Smooth muscle cell (in vitro differentiated cells): ENCODE measurements at regions not wholly inside any gene's neighbourhood (a gene's known extent, or its start where the extent isn't known, plus 50 kb on each side); places are given as distances from the start of the nearest gene placed in this dataset.
"Not testable (repeated sequence)": the region's sequence is repeated elsewhere in the genome, so short reads cannot be mapped to it uniquely, and the experiment has no call there.

ENCODE experiments used
- DNase-seq: peaks from one replicate; lab custom pipeline; 2025; ENCODE audit not compliant: unreplicated experiment; lab: John Stamatoyannopoulos, UW
- H2AFZ ChIP-seq: fragments of 200-600 bp; sonication (generic); 2 replicates; pipeline ENCODE4 v1.6.0; 2016; ENCODE audit warnings: antibody characterized with exemption, low read depth, mild to moderate bottlenecking
- H3F3A ChIP-seq: fragments of 200-600 bp; sonication (generic); 2 replicates; pipeline ENCODE4 v1.6.0; 2017; ENCODE audit warnings: antibody characterized with exemption, low read depth
- H3K27ac ChIP-seq: fragments of 200-600 bp; sonication (generic); 2 replicates; pipeline ENCODE4 v1.5.1; 2016; ENCODE audit warnings: low read depth, mild to moderate bottlenecking
- H3K27me3 ChIP-seq: fragments of 200-600 bp; sonication (generic); 2 replicates; pipeline ENCODE4 v1.6.1; 2016; ENCODE audit warnings: low read depth, mild to moderate bottlenecking
- H3K36me3 ChIP-seq: fragments of 200-600 bp; sonication (generic); 2 replicates; pipeline ENCODE4 v1.5.1; 2016; ENCODE audit warnings: low read depth
- H3K4me1 ChIP-seq: fragments of 200-600 bp; sonication (generic); 2 replicates; pipeline ENCODE4 v1.5.1; 2016; ENCODE audit warnings: low read depth
- H3K4me2 ChIP-seq: fragments of 200-600 bp; sonication (generic); 2 replicates; pipeline ENCODE4 v1.6.0; 2016; ENCODE audit warnings: mild to moderate bottlenecking
- H3K4me3 ChIP-seq: fragments of 200-600 bp; sonication (generic); 2 replicates; pipeline ENCODE4 v1.5.1; 2016; ENCODE audit warnings: mild to moderate bottlenecking
- H3K79me2 ChIP-seq: fragments of 200-600 bp; sonication (generic); 2 replicates; pipeline ENCODE4 v1.6.0; 2016; ENCODE audit warnings: low read depth, mild to moderate bottlenecking
- H3K9ac ChIP-seq: fragments of 200-600 bp; sonication (generic); 2 replicates; pipeline ENCODE4 v1.6.0; 2016; ENCODE audit warnings: low read depth
- H3K9me3 ChIP-seq: fragments of 200-600 bp; sonication (generic); replicated peaks from 2 replicates; pipeline ENCODE4 v1.5.1; 2016; ENCODE audit warnings: low read depth
- H4K20me1 ChIP-seq: fragments of 200-600 bp; sonication (generic); 2 replicates; pipeline ENCODE4 v1.6.0; 2016; ENCODE audit warnings: low read depth
- CTCF ChIP-seq: fragments of 200-600 bp; sonication (generic); IDR thresholded peaks from 2 replicates; pipeline ENCODE4 v1.5.1; 2017; ENCODE audit warnings: borderline replicate concordance, mild to moderate bottlenecking, antibody characterized with exemption; ENCODE audit not compliant: insufficient read depth, poor library complexity, severe bottlenecking
- WGBS: methylation state at CpG from one replicate; pipeline ENCODE4 v1.1.7; 2016; ENCODE audit warnings: low lambda C conversion rate; 5-methylcytosine and 5-hydroxymethylcytosine counted together

GRCh38 chr10:58063861-58064480, 203.7 kb downstream of the IPMK start:
- H3K9ac ChIP-seq, result no peak overlapping the region
- no peaks in the 10 kb centered on the region for H3K79me2 ChIP-seq
- H3F3A ChIP-seq, result no peaks in the 10 kb centered on the region
- no peak for DNase-seq
- H3K27me3 ChIP-seq, result no peaks in the 10 kb centered on the region
- WGBS, result 72% methylated on average over 7 of the region's 7 CpGs
- no peaks in the 10 kb centered on the region for H3K36me3 ChIP-seq
- H3K4me2 ChIP-seq, result no peak overlapping the region
- peak overlapping the region; percentile 18 for H2AFZ ChIP-seq
- TF ChIP-seq CTCF, result no peak
- H3K9me3 ChIP-seq, result no peaks in the 10 kb centered on the region
- no peaks in the 10 kb centered on the region for H4K20me1 ChIP-seq
- no peak overlapping the region for H3K4me3 ChIP-seq
- no peaks in the 10 kb centered on the region for H3K4me1 ChIP-seq
- no peak overlapping the region for H3K27ac ChIP-seq

GRCh38 chr10:58058683-58059082, 209.0 kb downstream of the IPMK start:
- not testable (repeated sequence) for H3K9me3 ChIP-seq, H3K9ac ChIP-seq, H3K4me1 ChIP-seq, H3K4me3 ChIP-seq, H4K20me1 ChIP-seq, H3K27ac ChIP-seq, H3K36me3 ChIP-seq, H3K27me3 ChIP-seq, DNase-seq, H3K79me2 ChIP-seq, H3F3A ChIP-seq, H2AFZ ChIP-seq, H3K4me2 ChIP-seq
- WGBS, result 95% methylated on average over 1 of the region's 1 CpG

- Histone ChIP-seq H3K9ac (no peak overlapping the region), H3K4me2 (no peak overlapping the region), H3K27ac (no peak overlapping the region), H4K20me1 (no peaks in the 10 kb centered on the region), H3K36me3 (no peaks in the 10 kb centered on the region), H2AFZ (no peak overlapping the region), H3K27me3 (no peaks in the 10 kb centered on the region), H3K4me3 (no peak overlapping the region), H3F3A (no peaks in the 10 kb centered on the region), H3K9me3 (no peaks in the 10 kb centered on the region), H3K4me1 (peaks cover 6% of the 10 kb centered on the region), H3K79me2 (no peaks in the 10 kb centered on the region)
- TF ChIP-seq CTCF, result no peak
- DNase-seq, result no peak
- WGBS, result 62% methylated on average over 2 of the region's 2 CpGs
Measured at GRCh38 chr10:58054881-58055280, 212.8 kb downstream of the IPMK start.

GRCh38 chr10:58052772-58053171, 214.9 kb downstream of the IPMK start:
- no peak for TF ChIP-seq CTCF
- no peaks in the 10 kb centered on the region for H3K79me2 ChIP-seq

More at GRCh38 chr10:58052772-58053171, 214.9 kb downstream of the IPMK start:
- no peak overlapping the region for H3K4me3 ChIP-seq
- no peak for DNase-seq
- peaks cover 6% of the 10 kb centered on the region for H3K4me1 ChIP-seq
- no peak overlapping the region for H2AFZ ChIP-seq
- no peaks in the 10 kb centered on the region for H4K20me1 ChIP-seq
- H3K27ac ChIP-seq, result no peak overlapping the region
- H3K9me3 ChIP-seq, result no peaks in the 10 kb centered on the region
- no peak overlapping the region for H3K4me2 ChIP-seq
- H3F3A ChIP-seq, result no peaks in the 10 kb centered on the region
- 68% methylated on average over 1 of the region's 1 CpG for WGBS
- H3K27me3 ChIP-seq, result no peaks in the 10 kb centered on the region
- no peak overlapping the region for H3K9ac ChIP-seq
- H3K36me3 ChIP-seq, result no peaks in the 10 kb centered on the region
